IMR-90 (cell line): ENCODE measurements at regions not wholly inside any gene's neighbourhood (a gene's known extent, or its start where the extent isn't known, plus 50 kb on each side); places are given as distances from the start of the nearest gene placed in this dataset.

Experiments used
- ATAC-seq: fragments of 200-7000 bp; cut with Tn5 transposase; 2 replicates; pipeline ENCODE4 v1.9.1; 2020; ENCODE audit warnings: low read depth, mild to moderate bottlenecking, moderate library complexity
- BruUV-seq: library from RNA; stranded (reverse); fragments of 400-500 nt; replicated peaks from 2 replicates; lab custom pipeline; 2021; lab: Mats Ljungman, UMichigan
- CTCF ChIA-PET: fragments of 300-600 bp; formaldehyde crosslinking; extraction: SDS; loops from one replicate; lab custom pipeline; 2021; ENCODE audit warnings: antibody characterized with exemption; lab: Yijun Ruan, JAX
- POLR2A ChIA-PET: fragments of 300-600 bp; sonication (Branson Sonifier 250); formaldehyde crosslinking; loops from one replicate; lab custom pipeline; 2022; ENCODE audit warnings: antibody characterized with exemption; ENCODE audit not compliant: unreplicated experiment; lab: Charles Lee
- DNase-seq: peaks from one replicate; pipeline ENCODE4 v3.0.0; 2013
- H2AFZ ChIP-seq: replicated peaks from 2 replicates; pipeline ENCODE3; 2013; ENCODE audit warnings: low read length, mild to moderate bottlenecking; ENCODE audit not compliant: poor library complexity
- H2AK5ac ChIP-seq: 2 replicates; pipeline ENCODE4 v1.6.1; 2013; ENCODE audit warnings: low read depth, low read length, inconsistent platforms
- H2AK9ac ChIP-seq: replicated peaks from 2 replicates; pipeline ENCODE3; 2013; ENCODE audit warnings: mild to moderate bottlenecking, low read depth, low read length, moderate library complexity; ENCODE audit not compliant: poor library complexity
- H2BK120ac ChIP-seq: 2 replicates; pipeline ENCODE4 v1.6.1; 2013; ENCODE audit warnings: low read depth, low read length, inconsistent platforms
- H2BK15ac ChIP-seq: 3 replicates; pipeline ENCODE4 v1.6.1; 2013; ENCODE audit warnings: low read depth, low read length, inconsistent platforms
- H2BK20ac ChIP-seq: 2 replicates; pipeline ENCODE4 v1.6.1; 2013; ENCODE audit warnings: low read depth, mild to moderate bottlenecking, inconsistent platforms, low read length, moderate library complexity
- H2BK5ac ChIP-seq: 2 replicates; pipeline ENCODE4 v1.6.1; 2013; ENCODE audit warnings: mild to moderate bottlenecking, low read depth, low read length, inconsistent platforms; ENCODE audit not compliant: poor library complexity, severe bottlenecking
- H3K14ac ChIP-seq: replicated peaks from 2 replicates; pipeline ENCODE4 v1.6.1; 2013; ENCODE audit warnings: low read depth, low read length, inconsistent platforms
- H3K18ac ChIP-seq: 2 replicates; pipeline ENCODE4 v1.6.1; 2013; ENCODE audit warnings: low read depth, low read length, control low read depth
- H3K23ac ChIP-seq: 2 replicates; pipeline ENCODE4 v1.6.1; 2013; ENCODE audit warnings: low read depth, low read length, inconsistent platforms
- H3K27ac ChIP-seq: 2 replicates; pipeline ENCODE4 v1.5.1; 2013; ENCODE audit warnings: mild to moderate bottlenecking, control low read depth, low read length; ENCODE audit not compliant: insufficient read depth
- H3K27me3 ChIP-seq: 2 replicates; pipeline ENCODE4 v1.6.1; 2013; ENCODE audit warnings: low read length; ENCODE audit not compliant: control insufficient read depth, insufficient read depth
- H3K36me3 ChIP-seq: 2 replicates; pipeline ENCODE4 v1.6.1; 2013; ENCODE audit warnings: low read length, mixed read lengths; ENCODE audit not compliant: control insufficient read depth, insufficient read depth
- H3K4ac ChIP-seq: 2 replicates; pipeline ENCODE4 v1.6.1; 2013; ENCODE audit warnings: low read depth, low read length, inconsistent platforms
- H3K4me1 ChIP-seq: 2 replicates; pipeline ENCODE4 v1.6.1; 2013; ENCODE audit warnings: low read length, mixed read lengths; ENCODE audit not compliant: control insufficient read depth, insufficient read depth
- H3K4me2 ChIP-seq: 2 replicates; pipeline ENCODE4 v1.6.1; 2013; ENCODE audit warnings: low read depth, mild to moderate bottlenecking, control low read depth, low read length, moderate library complexity
- H3K4me3 ChIP-seq: 2 replicates; pipeline ENCODE4 v1.5.1; 2013; ENCODE audit warnings: low read depth, mild to moderate bottlenecking, control low read depth, low read length, moderate library complexity; ENCODE audit not compliant: insufficient read depth
- H3K56ac ChIP-seq: 2 replicates; pipeline ENCODE4 v1.6.1; 2013; ENCODE audit warnings: low read length, inconsistent platforms; ENCODE audit not compliant: insufficient read depth; ENCODE audit errors: extremely low read depth
- H3K79me1 ChIP-seq, 2 experiments: 2 replicates each; pipeline ENCODE4 v1.6.1; 2013; ENCODE audit warnings: low read length in 2 of 2, inconsistent platforms in 1 of 2, low read depth in 1 of 2
- H3K9ac ChIP-seq: 2 replicates; pipeline ENCODE4 v1.6.1; 2013; ENCODE audit warnings: low read depth, low read length, control low read depth
- H3K9me1 ChIP-seq: 2 replicates; pipeline ENCODE4 v1.6.1; 2013; ENCODE audit warnings: low read length, inconsistent platforms; ENCODE audit not compliant: insufficient read depth
- H3K9me3 ChIP-seq: 2 replicates; pipeline ENCODE4 v1.6.1; 2013; ENCODE audit warnings: low read length; ENCODE audit not compliant: control insufficient read depth, insufficient read depth
- H4K20me1 ChIP-seq: 2 replicates; pipeline ENCODE4 v1.6.1; 2013; ENCODE audit warnings: low read length, inconsistent platforms; ENCODE audit not compliant: insufficient read depth
- H4K5ac ChIP-seq: 2 replicates; pipeline ENCODE4 v1.6.1; 2013; ENCODE audit warnings: mild to moderate bottlenecking, low read depth, low read length, control low read depth
- H4K8ac ChIP-seq, 2 experiments: 2 replicates each; pipeline ENCODE4 v1.6.1; 2013; ENCODE audit warnings: low read depth in 2 of 2, low read length in 2 of 2, control low read depth in 1 of 2, inconsistent platforms in 1 of 2
- H4K91ac ChIP-seq: 2 replicates; pipeline ENCODE4 v1.6.1; 2013; ENCODE audit warnings: low read depth, low read length, inconsistent platforms; ENCODE audit not compliant: insufficient read depth
- MAFK ChIP-seq: IDR thresholded peaks from 2 replicates; pipeline ENCODE4 v1.6.1; 2012; ENCODE audit warnings: low read depth, low read length, improper control_type of control experiment
- RFX5 ChIP-seq: IDR thresholded peaks from 2 replicates; pipeline ENCODE4 v1.8.0; 2012; ENCODE audit warnings: low read depth, mild to moderate bottlenecking, low read length, moderate library complexity
- WGBS, 2 experiments: methylation state at CpG; one replicate each; pipeline versions ENCODE4 v1.1.5 to v1.1.7; 2013; ENCODE audit warnings: missing lambda C conversion rate in 2 of 2; ENCODE audit not compliant: insufficient read length in 1 of 2; ENCODE audit errors: extremely low coverage in 2 of 2; 5-methylcytosine and 5-hydroxymethylcytosine counted together
- dilution Hi-C: fragments of 300-500 bp; cut with HindIII; formaldehyde crosslinking; loops from one replicate; pipeline ENCODE4 v1.14.3; 2018; ENCODE audit warnings: low sequenced_read_pairs; ENCODE audit not compliant: unreplicated experiment
- in situ Hi-C: fragments of 300-500 bp; cut with MboI; formaldehyde crosslinking; loops from 3 replicates; pipeline ENCODE4 v1.14.3; 2019; ENCODE audit warnings: low sequenced_read_pairs, inconsistent platforms, mixed read lengths
- intact Hi-C: fragments of 100-400 bp; cut with micrococcal nuclease; formaldehyde crosslinking; loops from 2 replicates; pipeline ENCODE4 v1.10.0; 2022

GRCh38 chr6:141056945-141057625 is 1075.6 kb upstream of the GJE1 start:
- H2BK5ac ChIP-seq = no peak overlapping the region
- no peaks in the 10 kb centered on the region for H3K9me1 ChIP-seq
- no peak overlapping the region for H4K5ac ChIP-seq
- H3K4me3 ChIP-seq = no peak overlapping the region
- H3K56ac ChIP-seq = no peak overlapping the region
- DNase-seq = no peak
- ChIA-PET CTCF (interaction anchor here (0.9 kb wide), 1 partner anchor 10 kb away, joined by 4 read pairs; no protein-coding TSS in a partner anchor), POLR2A (no interaction called here)
- H3K4me2 ChIP-seq = no peak overlapping the region
- H3K23ac ChIP-seq = no peak overlapping the region
- H3K9ac ChIP-seq = no peak overlapping the region
- H4K8ac ChIP-seq = no peak overlapping the region
- no peaks in the 10 kb centered on the region for H3K9me3 ChIP-seq
- ATAC-seq = no peak
- no peaks in the 10 kb centered on the region for H3K36me3 ChIP-seq
- no peak overlapping the region for H3K4ac ChIP-seq
- no peaks in the 10 kb centered on the region for H4K20me1 ChIP-seq
- no peak overlapping the region for H4K91ac ChIP-seq
- H2AFZ ChIP-seq = no peak overlapping the region
- H3K27ac ChIP-seq = no peak overlapping the region
- no peak overlapping the region for H3K14ac ChIP-seq
- no peaks in the 10 kb centered on the region for H3K4me1 ChIP-seq
- no peak overlapping the region for H2BK20ac ChIP-seq
- dilution Hi-C loops = no loop called here
- H2AK9ac ChIP-seq = no peak overlapping the region
- no CpG with 5 or more reads among the region's 2 CpGs for WGBS, 2 experiments
- H2BK120ac ChIP-seq = no peak overlapping the region
- no TSS peak for BruUV-seq
- no peak overlapping the region for H2AK5ac ChIP-seq
- no peaks in the 10 kb centered on the region for H3K79me1 ChIP-seq
- in situ Hi-C loops = no loop called here
- H3K27me3 ChIP-seq = no peaks in the 10 kb centered on the region
- no peak overlapping the region for H2BK15ac ChIP-seq
- no peak overlapping the region for H3K18ac ChIP-seq
- intact Hi-C loops = no loop called here
- TF ChIP-seq RFX5 = no peak
- TF ChIP-seq MAFK = peak; percentile 79
